NCI-H524 treated with DMSO at 0.1 percent for 48 hours (cell line): ENCODE measurements at regions not wholly inside any gene's neighbourhood (a gene's known extent, or its start where the extent isn't known, plus 50 kb on each side); places are given as distances from the start of the nearest gene placed in this dataset.

Source experiments
- DNase-seq: peaks from one replicate; lab custom pipeline; 2025; lab: John Stamatoyannopoulos, UW

DNA sequence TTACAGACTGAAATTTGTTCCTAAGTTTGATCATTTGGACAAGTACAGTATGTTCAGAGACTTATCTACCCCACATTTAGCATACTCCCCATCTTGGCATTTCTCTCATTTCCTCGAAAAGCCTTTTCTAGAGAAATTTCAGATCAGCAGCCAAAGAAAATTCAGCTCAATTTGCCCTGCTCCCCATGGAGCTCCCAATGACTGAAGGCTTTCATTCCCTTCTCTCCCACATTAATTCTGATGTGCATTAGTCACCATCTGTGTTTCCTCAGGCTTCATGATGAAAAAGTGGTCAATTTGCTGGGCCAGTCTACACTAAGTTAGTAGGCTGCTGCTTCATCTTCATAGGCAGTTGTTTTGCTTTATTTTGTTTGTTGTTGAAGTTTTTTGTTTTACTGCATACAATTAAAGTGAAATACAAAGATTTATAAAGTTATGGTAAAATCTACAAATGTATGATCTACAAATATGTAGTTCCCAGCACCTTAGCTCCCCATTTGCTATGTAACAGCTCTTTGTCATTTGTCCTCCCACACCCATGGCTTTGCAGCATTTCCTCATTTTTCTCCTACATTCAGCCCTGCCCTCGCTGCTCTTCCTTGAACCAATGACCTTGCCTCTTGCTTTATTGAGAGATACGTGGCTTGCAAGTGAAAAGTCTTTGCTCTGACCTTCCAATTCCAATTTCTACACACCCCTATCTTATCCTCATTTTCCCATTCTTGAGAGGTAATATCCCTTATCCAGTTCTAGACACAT, 193.9 kb downstream of the ANAPC10 start:
- DNase-seq: no peak

DNA sequence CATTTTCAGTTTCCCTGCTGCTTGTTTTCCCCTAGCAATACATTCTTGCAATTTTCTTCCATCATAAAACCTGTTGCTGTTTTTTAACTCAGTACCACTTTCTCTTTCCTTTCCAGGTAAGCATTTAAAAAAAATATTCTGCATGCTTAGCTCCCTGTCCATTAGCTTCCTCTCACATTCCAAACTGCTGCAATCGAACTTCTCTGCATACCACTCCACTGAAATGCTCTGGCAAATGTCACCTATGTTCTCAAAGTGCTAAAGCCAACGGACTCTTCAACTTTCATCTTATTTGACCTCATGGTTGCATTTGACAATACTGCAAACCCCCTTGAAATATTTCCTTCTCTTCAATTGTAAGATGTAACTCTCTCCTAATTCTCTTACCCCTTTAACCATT, 192.7 kb downstream of the ANAPC10 start:
- no peak for DNase-seq

DNA sequence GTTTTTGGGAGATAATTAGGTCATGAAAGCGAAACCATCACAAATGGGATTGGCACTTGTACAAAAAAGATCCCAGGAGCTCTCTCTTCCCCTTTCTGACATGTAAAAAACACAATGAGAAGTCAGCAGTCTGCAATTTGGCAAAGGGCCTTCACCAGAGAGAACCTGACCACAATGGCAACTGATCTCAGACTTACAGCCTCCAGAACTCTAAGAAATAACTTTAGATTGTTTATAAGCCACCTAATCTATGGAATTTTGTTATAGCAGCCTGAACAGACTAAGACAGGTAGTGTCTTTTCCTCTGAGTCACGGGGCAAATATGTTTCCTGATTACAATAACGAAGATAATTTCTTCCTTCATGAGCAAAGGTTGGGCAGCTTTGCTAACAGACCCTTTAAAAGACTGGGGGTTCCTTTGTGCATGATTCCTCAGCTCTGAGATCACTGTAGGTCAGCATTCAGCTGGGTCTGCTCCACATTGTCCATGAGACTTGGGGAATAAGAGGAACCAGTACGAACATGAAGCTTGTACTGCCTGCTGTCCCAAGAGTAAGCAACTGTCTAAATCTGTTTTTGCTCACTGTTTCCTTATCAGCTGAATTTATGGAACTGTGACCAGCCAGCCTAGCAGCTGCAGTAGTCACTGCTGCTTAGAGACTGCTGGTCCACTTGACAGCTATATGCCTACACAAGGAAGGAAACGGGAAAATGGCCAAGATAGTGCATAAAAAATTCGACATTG, 191.6 kb downstream of the ANAPC10 start:
- no peak for DNase-seq

DNA sequence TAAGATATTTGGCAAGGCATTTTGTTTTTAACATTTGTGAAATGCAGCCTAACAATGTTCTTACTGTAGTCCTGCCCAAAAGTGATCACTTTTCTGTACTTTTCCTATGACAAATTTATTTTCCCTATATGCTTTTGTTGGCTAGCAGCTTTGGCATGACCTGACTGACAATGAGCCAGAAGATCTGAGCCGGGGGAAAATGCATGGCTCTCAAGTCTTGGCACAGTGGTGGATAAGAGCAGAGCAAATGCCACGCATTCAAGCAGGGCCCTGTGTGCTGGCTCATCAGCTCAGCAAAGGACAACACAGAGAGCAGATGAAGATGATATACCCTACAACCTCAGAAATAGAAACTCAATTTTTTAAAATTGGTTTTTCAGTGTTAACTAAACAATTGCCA, 187.3 kb downstream of the ANAPC10 start:
- DNase-seq: no peak
